ENCODE measurements at regions not wholly inside any gene's neighbourhood (a gene's known extent, or its start where the extent isn't known, plus 50 kb on each side); places are given as distances from the start of the nearest gene placed in this dataset.

- intact Hi-C loops (cut with DNase I) = no loop called here
- TF ChIP-seq POLR2A (IDR thresholded peaks at IDR 0.05) (no peak), CTCF (IDR thresholded peaks at IDR 0.05) (no peak)
- no peaks in the 10 kb centered on the region for H3K4me1 ChIP-seq
- H3K36me3 ChIP-seq = no peaks in the 10 kb centered on the region
- no peak overlapping the region for H3K4me3 ChIP-seq
- no peaks in the 10 kb centered on the region for H3K9me3 ChIP-seq
- no peak for DNase-seq
- no peak overlapping the region for H3K27ac ChIP-seq
- 68 to 78% methylated on average over 2 of the region's 2 CpGs for WGBS, 2 donors
- H3K27me3 ChIP-seq = no peaks in the 10 kb centered on the region
Observed at GRCh38 chr3:135792858-135793475, 172.6 kb upstream of the PPP2R3A start.

- intact Hi-C loops (cut with DNase I) = no loop called here
- Histone ChIP-seq H3K36me3 (no peaks in the 10 kb centered on the region), H3K27me3 (no peaks in the 10 kb centered on the region), H3K9me3 (no peaks in the 10 kb centered on the region), H3K27ac (no peak overlapping the region), H3K4me3 (no peak overlapping the region), H3K4me1 (no peaks in the 10 kb centered on the region)
- 51 to 58% methylated on average over 5 of the region's 5 CpGs for WGBS, 2 donors
- no peak for DNase-seq
- TF ChIP-seq POLR2A (IDR thresholded peaks at IDR 0.05) (no peak), CTCF (IDR thresholded peaks at IDR 0.05) (no peak)
Observed at GRCh38 chr3:135800071-135800549, 165.4 kb upstream of the PPP2R3A start.

- Histone ChIP-seq H3K27me3 (no peaks in the 10 kb centered on the region), H3K36me3 (no peaks in the 10 kb centered on the region), H3K4me1 (no peaks in the 10 kb centered on the region), H3K27ac (no peak overlapping the region), H3K9me3 (no peaks in the 10 kb centered on the region), H3K4me3 (no peak overlapping the region)
- intact Hi-C loops (cut with DNase I) = no loop called here
- TF ChIP-seq POLR2A (IDR thresholded peaks at IDR 0.05) = no peak
- TF ChIP-seq CTCF (IDR thresholded peaks at IDR 0.05) = no peak
- 46 to 61% methylated on average over 3 of the region's 3 CpGs for WGBS, 2 donors
- no peak for DNase-seq
Observed at GRCh38 chr3:135801018-135801417, 164.5 kb upstream of the PPP2R3A start.

DNA sequence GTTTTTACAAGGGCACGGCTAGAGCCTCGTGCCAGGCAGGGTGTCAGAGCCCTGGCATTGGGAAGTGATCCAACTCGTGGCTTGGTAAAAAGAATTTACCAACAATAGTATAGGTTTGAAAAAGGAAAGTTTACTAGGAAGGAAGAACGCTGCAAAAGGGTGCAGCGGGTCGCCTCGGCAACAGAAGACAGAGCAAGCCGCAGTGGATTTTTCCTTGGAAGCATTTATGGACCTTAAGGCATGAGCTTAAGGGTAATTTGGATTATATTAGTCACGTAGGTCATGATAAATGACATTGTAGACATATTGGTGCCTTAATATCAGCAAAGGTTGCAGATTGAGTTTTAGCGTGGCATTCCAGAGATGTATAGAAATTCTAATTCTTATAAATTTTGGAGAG is 163.4 kb upstream of the PPP2R3A start:
- H3K9me3 ChIP-seq = no peaks in the 10 kb centered on the region
- 66 to 73% methylated on average over 10 of the region's 10 CpGs for WGBS, 2 donors
- H3K27me3 ChIP-seq = no peaks in the 10 kb centered on the region
- H3K4me3 ChIP-seq = no peak overlapping the region
- intact Hi-C loops (cut with DNase I) = no loop called here
- DNase-seq = no peak
- H3K36me3 ChIP-seq = no peaks in the 10 kb centered on the region
- H3K27ac ChIP-seq = no peak overlapping the region
- H3K4me1 ChIP-seq = no peaks in the 10 kb centered on the region
- TF ChIP-seq CTCF (IDR thresholded peaks at IDR 0.05) = no peak
- no peak for TF ChIP-seq POLR2A (IDR thresholded peaks at IDR 0.05)

GRCh38 chr3:135803028-135803692 is 162.4 kb upstream of the PPP2R3A start:
- no peaks in the 10 kb centered on the region for H3K27me3 ChIP-seq
- H3K4me1 ChIP-seq = no peaks in the 10 kb centered on the region
- TF ChIP-seq POLR2A (IDR thresholded peaks at IDR 0.05) (no peak), CTCF (IDR thresholded peaks at IDR 0.05) (no peak)
- no peaks in the 10 kb centered on the region for H3K36me3 ChIP-seq
- H3K4me3 ChIP-seq = no peak overlapping the region
- intact Hi-C loops (cut with DNase I) = no loop called here
- H3K9me3 ChIP-seq = no peaks in the 10 kb centered on the region
- DNase-seq = no peak
- 50 to 63% methylated on average over 9 to 10 of the region's 10 CpGs for WGBS, 2 donors
- no peak overlapping the region for H3K27ac ChIP-seq
